ENCODE measurements at regions not wholly inside any gene's neighbourhood (a gene's known extent, or its start where the extent isn't known, plus 50 kb on each side); places are given as distances from the start of the nearest gene placed in this dataset.

DNA sequence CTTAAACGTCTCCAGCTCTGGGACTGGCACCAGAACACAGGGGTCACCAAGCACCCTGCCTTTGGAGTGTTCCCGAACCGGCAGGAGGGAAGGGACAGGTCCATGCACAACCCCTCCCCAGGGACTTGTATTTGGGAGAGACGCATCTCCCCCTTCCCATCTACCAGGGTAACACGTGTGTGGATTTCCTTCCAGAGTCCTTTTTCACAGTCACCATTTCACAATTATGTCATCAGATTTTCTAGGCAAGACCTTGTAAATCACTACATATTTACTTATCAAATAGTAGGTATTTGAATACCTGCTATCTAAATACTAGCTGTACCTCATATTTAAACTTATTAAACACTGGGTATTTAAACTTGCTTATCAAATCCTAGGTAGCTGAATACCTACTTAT is 57.4 kb upstream of the AJAP1 start:
- no peak overlapping the region for H3K9ac ChIP-seq (replicated peaks; ENCODE audit: extremely low read depth, insufficient read depth, low read length)
- peaks cover 6% of the 10 kb centered on the region for H3K9me3 ChIP-seq (replicated peaks; ENCODE audit: control insufficient read depth, insufficient read depth, low read length)
- H3K27ac ChIP-seq (ENCODE audit: insufficient read depth, low read depth, low read length) = no peak overlapping the region
- POLR2A ChIA-PET = no interaction called here
- H4K20me1 ChIP-seq (replicated peaks; ENCODE audit: control insufficient read depth, extremely low read depth, insufficient read depth, low read length) = no peaks in the 10 kb centered on the region
- FAIRE-seq (no peak), DNase-seq (ENCODE audit: low read depth, low spot score) (no peak)
- H2AFZ ChIP-seq (ENCODE audit: low read depth, low read length) = no peak overlapping the region
- CTCF ChIA-PET = no interaction called here
- H3K27me3 ChIP-seq (ENCODE audit: control insufficient read depth in 2 of 2, insufficient read depth in 2 of 2, low read length in 2 of 2) = no peaks in the 10 kb centered on the region
- H3K4me2 ChIP-seq (ENCODE audit: insufficient read depth, low read length) = no peak overlapping the region
- BruUV-seq (replicated peaks) = no TSS peak
- H3K9me1 ChIP-seq (replicated peaks; ENCODE audit: control insufficient read depth, extremely low read depth, insufficient read depth, low read length) = no peaks in the 10 kb centered on the region
- dilution Hi-C loops (cut with MboI; ENCODE audit: extremely low pct_ligation_motif_present, low sequenced_read_pairs) (no loop called here), intact Hi-C loops (cut with micrococcal nuclease) (no loop called here)
- H3K79me2 ChIP-seq (ENCODE audit: control insufficient read depth, insufficient read depth, low read length) = no peaks in the 10 kb centered on the region
- H3K4me1 ChIP-seq (ENCODE audit: control insufficient read depth, extremely low read depth, insufficient read depth, low read length) = no peaks in the 10 kb centered on the region
- no peak overlapping the region for H3K4me3 ChIP-seq (replicated peaks in 1 of 3; ENCODE audit: insufficient read depth in 1 of 3, low read depth in 1 of 3, low read length in 3 of 3)
- TF ChIP-seq POLR2A (IDR thresholded peaks at IDR 0.05; ENCODE audit: low read depth, low read length) (no peak), FOS (IDR thresholded peaks at IDR 0.05; ENCODE audit: borderline replicate concordance, insufficient read depth, low read length) (no peak), MYC (IDR thresholded peaks at IDR 0.05; ENCODE audit: low read depth, low read length) (no peak), EZH2 (IDR thresholded peaks at IDR 0.05; ENCODE audit: borderline replicate concordance, low read depth, low read length, severe bottlenecking) (no peak), POLR2AphosphoS5 (IDR thresholded peaks at IDR 0.05; ENCODE audit: insufficient read depth, low read depth, low read length) (no peak), GATA2 (IDR thresholded peaks at IDR 0.05; ENCODE audit: insufficient read depth, insufficient read length, low read depth, low read length) (no peak), JUN (IDR thresholded peaks at IDR 0.05; ENCODE audit: borderline replicate concordance, insufficient read depth, insufficient read length, low read depth) (no peak)
- TF ChIP-seq, protein P1, sequence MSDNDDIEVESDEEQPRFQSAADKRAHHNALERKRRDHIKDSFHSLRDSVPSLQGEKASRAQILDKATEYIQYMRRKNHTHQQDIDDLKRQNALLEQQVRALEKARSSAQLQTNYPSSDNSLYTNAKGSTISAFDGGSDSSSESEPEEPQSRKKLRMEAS (IDR thresholded peaks at IDR 0.05; ENCODE audit: insufficient read depth, insufficient read length) = no peak
- TF ChIP-seq, protein P2, sequence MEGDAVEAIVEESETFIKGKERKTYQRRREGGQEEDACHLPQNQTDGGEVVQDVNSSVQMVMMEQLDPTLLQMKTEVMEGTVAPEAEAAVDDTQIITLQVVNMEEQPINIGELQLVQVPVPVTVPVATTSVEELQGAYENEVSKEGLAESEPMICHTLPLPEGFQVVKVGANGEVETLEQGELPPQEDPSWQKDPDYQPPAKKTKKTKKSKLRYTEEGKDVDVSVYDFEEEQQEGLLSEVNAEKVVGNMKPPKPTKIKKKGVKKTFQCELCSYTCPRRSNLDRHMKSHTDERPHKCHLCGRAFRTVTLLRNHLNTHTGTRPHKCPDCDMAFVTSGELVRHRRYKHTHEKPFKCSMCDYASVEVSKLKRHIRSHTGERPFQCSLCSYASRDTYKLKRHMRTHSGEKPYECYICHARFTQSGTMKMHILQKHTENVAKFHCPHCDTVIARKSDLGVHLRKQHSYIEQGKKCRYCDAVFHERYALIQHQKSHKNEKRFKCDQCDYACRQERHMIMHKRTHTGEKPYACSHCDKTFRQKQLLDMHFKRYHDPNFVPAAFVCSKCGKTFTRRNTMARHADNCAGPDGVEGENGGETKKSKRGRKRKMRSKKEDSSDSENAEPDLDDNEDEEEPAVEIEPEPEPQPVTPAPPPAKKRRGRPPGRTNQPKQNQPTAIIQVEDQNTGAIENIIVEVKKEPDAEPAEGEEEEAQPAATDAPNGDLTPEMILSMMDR (IDR thresholded peaks at IDR 0.05; ENCODE audit: extremely low read depth in 1 of 2, insufficient read depth in 1 of 2, low read depth in 1 of 2, low read length in 2 of 2) = no peak
- H3K36me3 ChIP-seq (ENCODE audit: control insufficient read depth in 2 of 2, extremely low read depth in 1 of 2, insufficient read depth in 2 of 2, low read length in 2 of 2) = no peaks in the 10 kb centered on the region
